Testis (tissue), 2 donors: ENCODE measurements at regions not wholly inside any gene's neighbourhood (a gene's known extent, or its start where the extent isn't known, plus 50 kb on each side); places are given as distances from the start of the nearest gene placed in this dataset.
"Not testable (repeated sequence)": the region's sequence is repeated elsewhere in the genome, so short reads cannot be mapped to it uniquely, and the experiment has no call there.

Experiments
- DNase-seq: peaks from one replicate; pipeline ENCODE4 v3.0.0-alpha.2; 2019
- H3K27ac ChIP-seq, 2 donors: fragments of 200-600 bp; sonication (generic); one replicate each; pipeline ENCODE4 v1.5.1; 2019
- H3K27me3 ChIP-seq: fragments of 200-600 bp; sonication (generic); one replicate; pipeline ENCODE4 v1.5.1; 2019
- H3K36me3 ChIP-seq: fragments of 200-600 bp; sonication (generic); one replicate; pipeline ENCODE4 v1.5.1; 2017; ENCODE audit warnings: low read depth; ENCODE audit errors: missing control alignments
- H3K4me1 ChIP-seq: fragments of 200-600 bp; sonication (generic); one replicate; pipeline ENCODE4 v1.5.1; 2019
- H3K4me3 ChIP-seq, 2 donors: fragments of 200-600 bp; sonication (generic); one replicate each; pipeline ENCODE4 v1.5.1; 2017 to 2019
- H3K9me3 ChIP-seq: fragments of 200-600 bp; sonication (generic); one replicate; pipeline ENCODE4 v1.5.1; 2017
- CTCF ChIP-seq, 3 experiments: fragments of 450-650 bp in 2 of 3; fragments of 200-600 bp in 1 of 3; sonication (generic) in 1 of 3; IDR thresholded peaks; one replicate each; pipeline ENCODE4 v1.5.1; 2016 to 2019; ENCODE audit warnings: antibody characterized with exemption in 3 of 3, mild to moderate bottlenecking in 2 of 3, moderate library complexity in 1 of 3
- POLR2A ChIP-seq: fragments of 450-650 bp; IDR thresholded peaks from one replicate; pipeline ENCODE4 v1.6.1; 2017; ENCODE audit warnings: antibody characterized with exemption, mild to moderate bottlenecking, moderate library complexity
- WGBS, 2 donors: methylation state at CpG; one replicate each; pipeline ENCODE4 v1.1.5; 2018; 5-methylcytosine and 5-hydroxymethylcytosine counted together
- intact Hi-C: fragments of 100-400 bp; cut with DNase I; formaldehyde crosslinking; loops from one replicate; pipeline ENCODE4 v1.15.1; 2023; ENCODE audit warnings: low total_unique reads

- 61 to 67% methylated on average over 12 of the region's 12 CpGs for WGBS, 2 donors
- Histone ChIP-seq H3K4me1 (no peaks in the 10 kb centered on the region), H3K36me3 (no peaks in the 10 kb centered on the region), H3K27ac (no peak overlapping the region), H3K4me3 (no peak overlapping the region), H3K9me3 (no peaks in the 10 kb centered on the region), H3K27me3 (no peaks in the 10 kb centered on the region)
- no peak for TF ChIP-seq POLR2A
- peak; percentile 43 to 72 (median 62) for TF ChIP-seq CTCF (IDR thresholded peaks at IDR 0.05)
- peak; percentile 82 for DNase-seq
- intact Hi-C loops, result no loop called here
These were observed 63.5 kb upstream of the CAPRIN1 start for GRCh38 chr11:33987975-33988580.

GRCh38 chr11:33987545-33987944, 64.0 kb upstream of the CAPRIN1 start:
- Histone ChIP-seq H3K9me3 (no peaks in the 10 kb centered on the region), H3K27ac (no peak overlapping the region), H3K4me1 (no peaks in the 10 kb centered on the region), H3K4me3 (no peak overlapping the region), H3K27me3 (no peaks in the 10 kb centered on the region), H3K36me3 (no peaks in the 10 kb centered on the region)
- WGBS, 2 donors, result 90 to 92% methylated on average over 3 of the region's 3 CpGs
- TF ChIP-seq POLR2A (no peak), CTCF (IDR thresholded peaks at IDR 0.05) (no peak)
- no peak for DNase-seq
- intact Hi-C loops, result no loop called here

- H3K4me1 ChIP-seq, DNase-seq, H3K27ac ChIP-seq, intact Hi-C loops, H3K27me3 ChIP-seq, H3K36me3 ChIP-seq, H3K4me3 ChIP-seq, H3K9me3 ChIP-seq: not testable (repeated sequence)
- WGBS, 2 donors, result 71 to 72% methylated on average over 12 of the region's 12 CpGs
These were observed 64.7 kb upstream of the CAPRIN1 start for GRCh38 chr11:33986597-33987501.

GRCh38 chr11:33984682-33985389, 66.7 kb upstream of the CAPRIN1 start:
- DNase-seq, result no peak
- H3K36me3 ChIP-seq, result no peaks in the 10 kb centered on the region
- no peaks in the 10 kb centered on the region for H3K27me3 ChIP-seq
- no peaks in the 10 kb centered on the region for H3K4me1 ChIP-seq
- H3K27ac ChIP-seq, result no peak overlapping the region
- intact Hi-C loops, result no loop called here
- H3K9me3 ChIP-seq, result no peaks in the 10 kb centered on the region
- H3K4me3 ChIP-seq, result no peak overlapping the region
- TF ChIP-seq CTCF (IDR thresholded peaks at IDR 0.05) (peak in 1 of 3 experiments; percentile 31), POLR2A (no peak)
- 79 to 82% methylated on average over 5 of the region's 5 CpGs for WGBS, 2 donors

GRCh38 chr11:33982661-33983060, 68.9 kb upstream of the CAPRIN1 start:
- Histone ChIP-seq H3K9me3 (no peaks in the 10 kb centered on the region), H3K27ac (no peak overlapping the region), H3K4me1 (no peaks in the 10 kb centered on the region), H3K27me3 (no peaks in the 10 kb centered on the region), H3K4me3 (no peak overlapping the region), H3K36me3 (no peaks in the 10 kb centered on the region)
- no peak for DNase-seq
- intact Hi-C loops, result no loop called here
- no peak for TF ChIP-seq CTCF (IDR thresholded peaks at IDR 0.05)
- no peak for TF ChIP-seq POLR2A
